ENCODE measurements at regions not wholly inside any gene's neighbourhood (a gene's known extent, or its start where the extent isn't known, plus 50 kb on each side); places are given as distances from the start of the nearest gene placed in this dataset.
A peak's percentile ranks its signal among the peaks of the same experiment; 100 is the strongest.

GRCh38 chr3:188940573-188940932 is 231.2 kb upstream of the TPRG1 start:
- H3K9me3 ChIP-seq (ENCODE audit: control insufficient read depth in 3 of 3, low read length in 3 of 3): no peaks in the 10 kb centered on the region
- H3K9ac ChIP-seq (ENCODE audit: low read depth in 1 of 3, low read length in 3 of 3): no peak overlapping the region
- H3K4me1 ChIP-seq (ENCODE audit: control insufficient read depth in 3 of 3, insufficient read depth in 3 of 3, low read length in 3 of 3): peaks cover 7 to 20% (median 11%) of the 10 kb centered on the region in 3 donors
- H3K27ac ChIP-seq (ENCODE audit: low read depth, low read length): peak overlapping the region; percentile 43
- H3K4me3 ChIP-seq (ENCODE audit: low read length in 3 of 3): no peak overlapping the region
- H3K27me3 ChIP-seq (ENCODE audit: control insufficient read depth in 3 of 3, insufficient read depth in 3 of 3, low read length in 3 of 3): no peaks in the 10 kb centered on the region
- H3K36me3 ChIP-seq (ENCODE audit: control insufficient read depth in 3 of 3, insufficient read depth in 3 of 3, low read length in 3 of 3): no peaks in the 10 kb centered on the region

GRCh38 chr3:188941103-188941502 is 230.7 kb upstream of the TPRG1 start:
- Histone ChIP-seq H3K4me3 (ENCODE audit: low read length in 3 of 3) (no peak overlapping the region), H3K36me3 (ENCODE audit: control insufficient read depth in 3 of 3, insufficient read depth in 3 of 3, low read length in 3 of 3) (no peaks in the 10 kb centered on the region), H3K27ac (ENCODE audit: low read depth, low read length) (peak overlapping the region; percentile 43), H3K9me3 (ENCODE audit: control insufficient read depth in 3 of 3, low read length in 3 of 3) (no peaks in the 10 kb centered on the region), H3K4me1 (ENCODE audit: control insufficient read depth in 3 of 3, insufficient read depth in 3 of 3, low read length in 3 of 3) (peaks cover 7 to 23% (median 11%) of the 10 kb centered on the region in 3 donors), H3K27me3 (ENCODE audit: control insufficient read depth in 3 of 3, insufficient read depth in 3 of 3, low read length in 3 of 3) (no peaks in the 10 kb centered on the region), H3K9ac (ENCODE audit: low read depth in 1 of 3, low read length in 3 of 3) (no peak overlapping the region)

GRCh38 chr3:188942191-188942590 is 229.6 kb upstream of the TPRG1 start:
- Histone ChIP-seq H3K4me1 (ENCODE audit: control insufficient read depth in 3 of 3, insufficient read depth in 3 of 3, low read length in 3 of 3) (peaks cover 16 to 34% (median 21%) of the 10 kb centered on the region in 3 donors), H3K27ac (ENCODE audit: low read depth, low read length) (no peak overlapping the region), H3K9me3 (ENCODE audit: control insufficient read depth in 3 of 3, low read length in 3 of 3) (no peaks in the 10 kb centered on the region)

GRCh38 chr3:188943591-188943990 is 228.2 kb upstream of the TPRG1 start:
- Histone ChIP-seq H3K9me3 (ENCODE audit: control insufficient read depth in 3 of 3, low read length in 3 of 3) (no peaks in the 10 kb centered on the region), H3K27ac (ENCODE audit: low read depth, low read length) (no peak overlapping the region), H3K4me3 (ENCODE audit: low read length in 3 of 3) (no peak overlapping the region), H3K36me3 (ENCODE audit: control insufficient read depth in 3 of 3, insufficient read depth in 3 of 3, low read length in 3 of 3) (no peaks in the 10 kb centered on the region), H3K4me1 (ENCODE audit: control insufficient read depth in 3 of 3, insufficient read depth in 3 of 3, low read length in 3 of 3) (peaks cover 25 to 44% (median 30%) of the 10 kb centered on the region in 3 donors), H3K9ac (ENCODE audit: low read depth in 1 of 3, low read length in 3 of 3) (no peak overlapping the region), H3K27me3 (ENCODE audit: control insufficient read depth in 3 of 3, insufficient read depth in 3 of 3, low read length in 3 of 3) (no peaks in the 10 kb centered on the region)

More at GRCh38 chr3:188942191-188942590, 229.6 kb upstream of the TPRG1 start:
- Histone ChIP-seq H3K36me3 (ENCODE audit: control insufficient read depth in 3 of 3, insufficient read depth in 3 of 3, low read length in 3 of 3) (no peaks in the 10 kb centered on the region), H3K9ac (ENCODE audit: low read depth in 1 of 3, low read length in 3 of 3) (no peak overlapping the region), H3K27me3 (ENCODE audit: control insufficient read depth in 3 of 3, insufficient read depth in 3 of 3, low read length in 3 of 3) (no peaks in the 10 kb centered on the region), H3K4me3 (ENCODE audit: low read length in 3 of 3) (no peak overlapping the region)

GRCh38 chr3:188944108-188944507 is 227.7 kb upstream of the TPRG1 start:
- Histone ChIP-seq H3K27me3 (ENCODE audit: control insufficient read depth in 3 of 3, insufficient read depth in 3 of 3, low read length in 3 of 3) (no peaks in the 10 kb centered on the region), H3K9ac (ENCODE audit: low read depth in 1 of 3, low read length in 3 of 3) (no peak overlapping the region), H3K9me3 (ENCODE audit: control insufficient read depth in 3 of 3, low read length in 3 of 3) (no peaks in the 10 kb centered on the region), H3K4me1 (ENCODE audit: control insufficient read depth in 3 of 3, insufficient read depth in 3 of 3, low read length in 3 of 3) (peaks cover 29 to 49% (median 35%) of the 10 kb centered on the region in 3 donors), H3K27ac (ENCODE audit: low read depth, low read length) (no peak overlapping the region), H3K36me3 (ENCODE audit: control insufficient read depth in 3 of 3, insufficient read depth in 3 of 3, low read length in 3 of 3) (no peaks in the 10 kb centered on the region), H3K4me3 (ENCODE audit: low read length in 3 of 3) (no peak overlapping the region)

- peak overlapping the region; percentile 69 to 70 (median 70) for H3K4me3 ChIP-seq (ENCODE audit: low read length in 3 of 3)
- no peaks in the 10 kb centered on the region for H3K36me3 ChIP-seq (ENCODE audit: control insufficient read depth in 3 of 3, insufficient read depth in 3 of 3, low read length in 3 of 3)
- no peaks in the 10 kb centered on the region for H3K27me3 ChIP-seq (ENCODE audit: control insufficient read depth in 3 of 3, insufficient read depth in 3 of 3, low read length in 3 of 3)
- peaks cover 38 to 54% (median 39%) of the 10 kb centered on the region in 3 donors for H3K4me1 ChIP-seq (ENCODE audit: control insufficient read depth in 3 of 3, insufficient read depth in 3 of 3, low read length in 3 of 3)
- H3K27ac ChIP-seq (ENCODE audit: low read depth, low read length): peak overlapping the region; percentile 99
- H3K9ac ChIP-seq (ENCODE audit: low read depth in 1 of 3, low read length in 3 of 3): peak overlapping the region; percentile 84 to 92 (median 92)
- no peaks in the 10 kb centered on the region for H3K9me3 ChIP-seq (ENCODE audit: control insufficient read depth in 3 of 3, low read length in 3 of 3)
These were observed 225.2 kb upstream of the TPRG1 start for GRCh38 chr3:188946351-188947240.

- Histone ChIP-seq H3K27me3 (ENCODE audit: control insufficient read depth in 3 of 3, insufficient read depth in 3 of 3, low read length in 3 of 3) (no peaks in the 10 kb centered on the region), H3K9me3 (ENCODE audit: control insufficient read depth in 3 of 3, low read length in 3 of 3) (no peaks in the 10 kb centered on the region), H3K4me3 (ENCODE audit: low read length in 3 of 3) (peak overlapping the region; percentile 69 to 70 (median 70)), H3K4me1 (ENCODE audit: control insufficient read depth in 3 of 3, insufficient read depth in 3 of 3, low read length in 3 of 3) (peaks cover 38 to 57% (median 39%) of the 10 kb centered on the region in 3 donors), H3K36me3 (ENCODE audit: control insufficient read depth in 3 of 3, insufficient read depth in 3 of 3, low read length in 3 of 3) (no peaks in the 10 kb centered on the region), H3K27ac (ENCODE audit: low read depth, low read length) (peak overlapping the region; percentile 99), H3K9ac (ENCODE audit: low read depth in 1 of 3, low read length in 3 of 3) (peak overlapping the region; percentile 86 to 92 (median 92))
These were observed 224.1 kb upstream of the TPRG1 start for GRCh38 chr3:188947401-188948280.

GRCh38 chr3:188948281-188948996 is 223.3 kb upstream of the TPRG1 start:
- no peaks in the 10 kb centered on the region for H3K27me3 ChIP-seq (ENCODE audit: control insufficient read depth in 3 of 3, insufficient read depth in 3 of 3, low read length in 3 of 3)
- H3K4me1 ChIP-seq (ENCODE audit: control insufficient read depth in 3 of 3, insufficient read depth in 3 of 3, low read length in 3 of 3): peaks cover 38 to 57% (median 39%) of the 10 kb centered on the region in 3 donors
- no peaks in the 10 kb centered on the region for H3K36me3 ChIP-seq (ENCODE audit: control insufficient read depth in 3 of 3, insufficient read depth in 3 of 3, low read length in 3 of 3)
- peak overlapping the region; percentile 41 to 67 (median 64) for H3K4me3 ChIP-seq (ENCODE audit: low read length in 3 of 3)
- H3K9ac ChIP-seq (ENCODE audit: low read depth in 1 of 3, low read length in 3 of 3): peak overlapping the region; percentile 86 to 88 (median 86)
- H3K9me3 ChIP-seq (ENCODE audit: control insufficient read depth in 3 of 3, low read length in 3 of 3): no peaks in the 10 kb centered on the region
- peak overlapping the region; percentile 99 for H3K27ac ChIP-seq (ENCODE audit: low read depth, low read length)

GRCh38 chr3:188948997-188949389 is 222.8 kb upstream of the TPRG1 start:
- Histone ChIP-seq H3K9ac (ENCODE audit: low read depth in 1 of 3, low read length in 3 of 3) (peak overlapping the region; percentile 86 to 88 (median 86)), H3K9me3 (ENCODE audit: control insufficient read depth in 3 of 3, low read length in 3 of 3) (no peaks in the 10 kb centered on the region), H3K36me3 (ENCODE audit: control insufficient read depth in 3 of 3, insufficient read depth in 3 of 3, low read length in 3 of 3) (no peaks in the 10 kb centered on the region), H3K27ac (ENCODE audit: low read depth, low read length) (peak overlapping the region; percentile 99), H3K4me1 (ENCODE audit: control insufficient read depth in 3 of 3, insufficient read depth in 3 of 3, low read length in 3 of 3) (peaks cover 38 to 57% (median 39%) of the 10 kb centered on the region in 3 donors), H3K4me3 (ENCODE audit: low read length in 3 of 3) (peak overlapping the region; percentile 41 to 67 (median 64)), H3K27me3 (ENCODE audit: control insufficient read depth in 3 of 3, insufficient read depth in 3 of 3, low read length in 3 of 3) (no peaks in the 10 kb centered on the region)
